Vagina (tissue), 2 donors: ENCODE measurements at regions not wholly inside any gene's neighbourhood (a gene's known extent, or its start where the extent isn't known, plus 50 kb on each side); places are given as distances from the start of the nearest gene placed in this dataset.

Experiments
- DNase-seq, 2 donors: peaks; one replicate each; pipeline ENCODE4 v3.0.0-alpha.2; 2017; ENCODE audit errors: extremely low spot score in 2 of 2
- H3K27ac ChIP-seq: fragments of 200-600 bp; sonication (generic); one replicate; pipeline ENCODE4 v1.5.1; 2019
- H3K27me3 ChIP-seq: fragments of 200-600 bp; sonication (generic); one replicate; pipeline ENCODE4 v1.5.1; 2019
- H3K36me3 ChIP-seq, 2 donors: fragments of 200-600 bp; sonication (generic); one replicate each; pipeline ENCODE4 v1.5.1; 2017 to 2019
- H3K4me1 ChIP-seq: fragments of 200-600 bp; sonication (generic); one replicate; pipeline ENCODE4 v1.5.1; 2019
- H3K4me3 ChIP-seq, 2 donors: fragments of 200-600 bp; sonication (generic); 1 replicate in 1 of 2; 2 replicates in 1 of 2; pipeline ENCODE4 v1.5.1; 2016 to 2019
- H3K9me3 ChIP-seq: fragments of 200-600 bp; sonication (generic); one replicate; pipeline ENCODE4 v1.5.1; 2019
- CTCF ChIP-seq, 3 experiments: fragments of 450-650 bp in 2 of 3; fragments of 200-600 bp in 1 of 3; sonication (generic) in 1 of 3; IDR thresholded peaks; one replicate each; pipeline ENCODE4 v1.5.1; 2017 to 2019; ENCODE audit warnings: antibody characterized with exemption in 3 of 3, mild to moderate bottlenecking in 2 of 3, moderate library complexity in 2 of 3
- POLR2A ChIP-seq, 2 donors: fragments of 450-650 bp; IDR thresholded peaks; one replicate each; pipeline ENCODE4 v1.6.1; 2017; ENCODE audit warnings: antibody characterized with exemption in 2 of 2, mild to moderate bottlenecking in 2 of 2, moderate library complexity in 2 of 2
- POLR2AphosphoS5 ChIP-seq, 2 donors: sonication (generic); formaldehyde crosslinking; IDR thresholded peaks; one replicate each; pipeline ENCODE4 v1.9.0; 2017; ENCODE audit warnings: antibody characterized with exemption in 2 of 2, mild to moderate bottlenecking in 2 of 2, low read depth in 1 of 2; ENCODE audit not compliant: insufficient read depth in 1 of 2
- intact Hi-C: fragments of 100-400 bp; cut with DNase I; formaldehyde crosslinking; loops from one replicate; pipeline ENCODE4 v1.15.1; 2023

- Histone ChIP-seq H3K27ac (no peak overlapping the region), H3K4me3 (no peak overlapping the region)
- intact Hi-C loops: no loop called here
These were observed 136.3 kb upstream of the UFM1 start for GRCh38 chr13:38213314-38213713.

GRCh38 chr13:38210928-38211596 is 138.6 kb upstream of the UFM1 start:
- no peaks in the 10 kb centered on the region for H3K27me3 ChIP-seq
- H3K27ac ChIP-seq: no peak overlapping the region
- no peaks in the 10 kb centered on the region for H3K9me3 ChIP-seq
- intact Hi-C loops: no loop called here
- TF ChIP-seq CTCF (IDR thresholded peaks at IDR 0.05): no peak
- no peak for TF ChIP-seq POLR2AphosphoS5 (IDR thresholded peaks at IDR 0.05; ENCODE audit: insufficient read depth in 1 of 2, low read depth in 1 of 2)
- TF ChIP-seq POLR2A (IDR thresholded peaks at IDR 0.05): no peak
- H3K4me1 ChIP-seq: no peaks in the 10 kb centered on the region
- no peak overlapping the region for H3K4me3 ChIP-seq
- H3K36me3 ChIP-seq: no peaks in the 10 kb centered on the region
- no peak for DNase-seq

More at GRCh38 chr13:38213314-38213713, 136.3 kb upstream of the UFM1 start:
- no peaks in the 10 kb centered on the region for H3K4me1 ChIP-seq
- no peaks in the 10 kb centered on the region for H3K36me3 ChIP-seq
- TF ChIP-seq POLR2AphosphoS5 (IDR thresholded peaks at IDR 0.05; ENCODE audit: insufficient read depth in 1 of 2, low read depth in 1 of 2): no peak
- TF ChIP-seq CTCF (IDR thresholded peaks at IDR 0.05): no peak
- TF ChIP-seq POLR2A (IDR thresholded peaks at IDR 0.05): no peak
- H3K27me3 ChIP-seq: no peaks in the 10 kb centered on the region
- H3K9me3 ChIP-seq: no peaks in the 10 kb centered on the region
- no peak for DNase-seq

DNA sequence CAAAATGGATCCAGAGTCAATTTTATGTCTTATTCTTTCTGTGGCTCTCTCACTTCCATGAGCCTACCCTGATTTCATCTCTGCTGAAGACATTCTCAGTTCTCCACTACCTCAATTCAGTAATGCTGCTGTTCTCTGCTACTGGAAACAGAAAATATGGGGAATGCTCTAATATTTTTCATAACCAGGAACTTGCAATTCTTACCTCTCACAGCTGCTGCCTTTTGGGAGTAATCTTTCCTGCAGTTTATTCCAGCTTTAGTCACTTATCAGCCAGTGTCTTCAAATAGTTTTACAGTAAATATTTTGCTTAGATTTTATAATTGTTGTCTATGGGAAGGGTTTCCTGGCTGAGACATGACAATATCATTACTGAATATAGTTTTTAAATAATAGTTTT is 145.1 kb upstream of the UFM1 start:
- intact Hi-C loops: no loop called here
- DNase-seq: no peak
- Histone ChIP-seq H3K4me1 (no peaks in the 10 kb centered on the region), H3K36me3 (no peaks in the 10 kb centered on the region), H3K27me3 (no peaks in the 10 kb centered on the region), H3K27ac (no peak overlapping the region), H3K9me3 (no peaks in the 10 kb centered on the region), H3K4me3 (no peak overlapping the region)
- TF ChIP-seq CTCF (IDR thresholded peaks at IDR 0.05): no peak
- no peak for TF ChIP-seq POLR2AphosphoS5 (IDR thresholded peaks at IDR 0.05; ENCODE audit: insufficient read depth in 1 of 2, low read depth in 1 of 2)
- no peak for TF ChIP-seq POLR2A (IDR thresholded peaks at IDR 0.05)

GRCh38 chr13:38202740-38203139 is 146.9 kb upstream of the UFM1 start:
- Histone ChIP-seq H3K9me3 (no peaks in the 10 kb centered on the region), H3K36me3 (no peaks in the 10 kb centered on the region), H3K4me1 (no peaks in the 10 kb centered on the region), H3K27me3 (no peaks in the 10 kb centered on the region), H3K4me3 (no peak overlapping the region), H3K27ac (no peak overlapping the region)
- TF ChIP-seq CTCF (IDR thresholded peaks at IDR 0.05) (no peak), POLR2A (IDR thresholded peaks at IDR 0.05) (no peak), POLR2AphosphoS5 (IDR thresholded peaks at IDR 0.05; ENCODE audit: insufficient read depth in 1 of 2, low read depth in 1 of 2) (no peak)
- intact Hi-C loops: no loop called here
- no peak for DNase-seq

GRCh38 chr13:38191016-38191415 is 158.6 kb upstream of the UFM1 start:
- DNase-seq: no peak
- no peaks in the 10 kb centered on the region for H3K27me3 ChIP-seq
- H3K27ac ChIP-seq: no peak overlapping the region
- H3K36me3 ChIP-seq: no peaks in the 10 kb centered on the region
- H3K4me1 ChIP-seq: no peaks in the 10 kb centered on the region
- H3K9me3 ChIP-seq: no peaks in the 10 kb centered on the region
- intact Hi-C loops: no loop called here
- H3K4me3 ChIP-seq: no peak overlapping the region
- TF ChIP-seq POLR2A (IDR thresholded peaks at IDR 0.05) (no peak), CTCF (IDR thresholded peaks at IDR 0.05) (no peak), POLR2AphosphoS5 (IDR thresholded peaks at IDR 0.05; ENCODE audit: insufficient read depth in 1 of 2, low read depth in 1 of 2) (no peak)
